GM12864 (cell line): ENCODE measurements at regions not wholly inside any gene's neighbourhood (a gene's known extent, or its start where the extent isn't known, plus 50 kb on each side); places are given as distances from the start of the nearest gene placed in this dataset.

Experiments used
- DNase-seq: peaks from one replicate; pipeline ENCODE4 v3.0.0-alpha.2; 2011; ENCODE audit warnings: low read depth
- H3K4me3 ChIP-seq: 2 replicates; pipeline ENCODE4 v1.5.1; 2011; ENCODE audit warnings: mild to moderate bottlenecking, low read depth, low read length, control low read depth
- TF ChIP-seq, protein P1 (sequence below): IDR thresholded peaks from 2 replicates; pipeline ENCODE4 v1.5.1; 2011; ENCODE audit warnings: low read depth, mild to moderate bottlenecking, moderate library complexity, low read length, control low read depth, inconsistent platforms; ENCODE audit errors: missing control alignments

DNA sequence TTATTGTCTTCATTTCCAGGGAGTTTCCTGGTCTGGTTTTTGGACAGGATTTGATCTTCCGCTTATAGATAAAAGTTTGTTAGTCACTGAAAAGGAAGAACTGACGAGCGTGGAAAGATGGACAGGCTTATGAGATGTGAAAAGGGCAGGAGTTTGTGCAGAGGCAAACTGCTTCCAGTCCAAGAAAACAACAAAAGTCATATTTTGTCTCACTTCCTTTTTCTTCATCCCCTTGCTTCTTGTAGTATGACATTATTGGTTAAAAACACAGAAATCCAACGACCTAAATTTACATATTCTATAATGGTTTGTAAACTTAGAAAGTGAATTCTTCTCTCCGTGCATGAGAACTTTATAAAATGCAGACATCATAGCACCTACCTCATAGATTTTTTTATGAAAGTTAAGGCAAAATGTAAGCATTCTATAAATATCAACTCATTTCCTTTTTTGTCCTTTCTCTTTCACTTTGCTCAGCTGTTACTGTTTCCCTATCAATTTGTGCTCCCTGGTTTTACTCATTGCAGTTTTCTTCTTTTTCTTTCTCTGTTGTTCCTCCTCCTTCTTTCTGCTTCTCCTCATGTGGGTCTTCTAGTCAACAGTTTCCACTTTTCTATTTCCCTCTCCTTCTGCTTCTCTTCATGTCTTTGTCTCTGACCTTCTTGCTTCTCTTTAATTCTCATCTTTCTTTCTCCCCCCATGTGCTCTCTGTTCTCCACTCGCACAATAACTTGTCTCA is 370.2 kb downstream of the ARL4A start:
- DNase-seq = peak; percentile 18
- TF ChIP-seq, protein P1, sequence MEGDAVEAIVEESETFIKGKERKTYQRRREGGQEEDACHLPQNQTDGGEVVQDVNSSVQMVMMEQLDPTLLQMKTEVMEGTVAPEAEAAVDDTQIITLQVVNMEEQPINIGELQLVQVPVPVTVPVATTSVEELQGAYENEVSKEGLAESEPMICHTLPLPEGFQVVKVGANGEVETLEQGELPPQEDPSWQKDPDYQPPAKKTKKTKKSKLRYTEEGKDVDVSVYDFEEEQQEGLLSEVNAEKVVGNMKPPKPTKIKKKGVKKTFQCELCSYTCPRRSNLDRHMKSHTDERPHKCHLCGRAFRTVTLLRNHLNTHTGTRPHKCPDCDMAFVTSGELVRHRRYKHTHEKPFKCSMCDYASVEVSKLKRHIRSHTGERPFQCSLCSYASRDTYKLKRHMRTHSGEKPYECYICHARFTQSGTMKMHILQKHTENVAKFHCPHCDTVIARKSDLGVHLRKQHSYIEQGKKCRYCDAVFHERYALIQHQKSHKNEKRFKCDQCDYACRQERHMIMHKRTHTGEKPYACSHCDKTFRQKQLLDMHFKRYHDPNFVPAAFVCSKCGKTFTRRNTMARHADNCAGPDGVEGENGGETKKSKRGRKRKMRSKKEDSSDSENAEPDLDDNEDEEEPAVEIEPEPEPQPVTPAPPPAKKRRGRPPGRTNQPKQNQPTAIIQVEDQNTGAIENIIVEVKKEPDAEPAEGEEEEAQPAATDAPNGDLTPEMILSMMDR = no peak
- peak overlapping the region; percentile 0; the same call in 1 of the 2 replicates for H3K4me3 ChIP-seq

- DNase-seq = no peak
- no peak overlapping the region for H3K4me3 ChIP-seq
- TF ChIP-seq, protein P1 = no peak
Observed at GRCh38 chr7:13060173-13060572, 372.7 kb downstream of the ARL4A start.

GRCh38 chr7:13061115-13061514 is 373.7 kb downstream of the ARL4A start:
- TF ChIP-seq, protein P1 = no peak
- H3K4me3 ChIP-seq = no peak overlapping the region

DNA sequence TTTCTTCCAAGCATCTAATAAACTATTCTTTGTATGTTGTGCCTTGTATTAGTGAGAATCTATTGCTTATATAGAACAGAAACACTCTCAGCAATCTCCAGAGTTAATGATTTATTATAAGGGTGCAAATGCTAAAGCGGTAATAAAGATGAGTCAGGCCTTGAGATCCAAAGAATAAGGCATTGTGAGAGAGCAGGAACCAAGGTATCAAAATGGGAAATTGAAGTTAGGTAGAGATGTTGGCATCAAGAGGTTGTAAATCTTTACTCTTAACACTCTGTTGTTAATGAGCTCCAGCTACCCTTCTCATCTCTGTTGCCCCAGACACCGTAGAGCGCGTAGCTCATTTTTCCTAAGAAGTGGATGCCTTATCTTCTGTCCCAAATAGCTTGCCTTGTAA is 375.2 kb downstream of the ARL4A start:
- H3K4me3 ChIP-seq = no peak overlapping the region
- TF ChIP-seq, protein P1 = no peak
- no peak for DNase-seq

More at GRCh38 chr7:13061115-13061514, 373.7 kb downstream of the ARL4A start:
- no peak for DNase-seq

GRCh38 chr7:13067036-13067435 is 379.6 kb downstream of the ARL4A start:
- TF ChIP-seq, protein P1 = no peak
- H3K4me3 ChIP-seq = no peak overlapping the region
- no peak for DNase-seq

DNA sequence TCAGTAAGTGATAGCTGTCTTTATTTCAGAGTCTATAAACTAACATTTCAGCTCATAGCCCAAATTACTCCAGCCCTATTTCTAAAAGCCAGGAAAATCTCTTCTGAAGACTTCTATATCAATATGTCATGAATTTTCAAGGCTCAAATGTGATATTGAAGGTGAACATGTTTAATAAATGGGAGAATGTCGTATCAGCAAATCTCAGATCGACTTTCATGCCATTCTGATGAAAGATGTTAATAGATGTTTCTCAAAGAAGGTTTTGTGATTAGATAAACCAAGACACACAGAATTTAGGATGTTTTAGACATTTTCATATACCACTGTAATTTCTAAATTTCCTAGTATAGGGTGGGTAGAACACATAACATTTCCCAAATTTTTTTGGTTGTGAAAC is 380.6 kb downstream of the ARL4A start:
- no peak for DNase-seq
- TF ChIP-seq, protein P1 = no peak
- H3K4me3 ChIP-seq = no peak overlapping the region

- DNase-seq = no peak
- no peak overlapping the region for H3K4me3 ChIP-seq
- TF ChIP-seq, protein P1 = no peak
Observed at GRCh38 chr7:13069841-13070240, 382.4 kb downstream of the ARL4A start.
